Activated CD4-positive, alpha-beta T cell treated with anti-CD3 and anti-CD28 coated beads for 1 hour (primary cell): ENCODE measurements at regions not wholly inside any gene's neighbourhood (a gene's known extent, or its start where the extent isn't known, plus 50 kb on each side); places are given as distances from the start of the nearest gene placed in this dataset.
"Not testable (repeated sequence)": the region's sequence is repeated elsewhere in the genome, so short reads cannot be mapped to it uniquely, and the experiment has no call there.

Experiments used
- DNase-seq: peaks from one replicate; pipeline ENCODE4 v3.0.0-alpha.2; 2020

DNA sequence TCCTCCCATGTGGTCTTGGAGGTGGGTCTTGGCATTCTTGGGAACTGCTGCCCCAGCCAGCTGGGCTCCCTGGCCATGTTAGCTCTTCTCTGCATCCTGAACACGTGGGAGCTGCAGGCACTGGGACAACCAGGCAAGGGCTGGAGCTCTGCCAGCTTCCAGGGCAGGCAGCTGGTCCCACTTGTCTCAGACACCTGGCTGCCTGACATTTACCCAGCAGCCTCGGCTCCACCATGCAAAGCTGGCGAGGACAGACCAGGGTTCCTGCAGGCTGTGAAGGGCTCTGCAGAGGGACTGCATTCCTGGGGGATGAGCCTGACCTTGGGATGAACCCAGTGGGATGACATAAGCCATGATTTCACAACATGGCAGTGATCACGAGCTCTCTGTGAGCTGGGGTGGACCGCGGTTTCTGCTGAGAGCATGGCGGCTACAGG, 99.0 kb upstream of the TSHZ3 start:
- no peak for DNase-seq

DNA sequence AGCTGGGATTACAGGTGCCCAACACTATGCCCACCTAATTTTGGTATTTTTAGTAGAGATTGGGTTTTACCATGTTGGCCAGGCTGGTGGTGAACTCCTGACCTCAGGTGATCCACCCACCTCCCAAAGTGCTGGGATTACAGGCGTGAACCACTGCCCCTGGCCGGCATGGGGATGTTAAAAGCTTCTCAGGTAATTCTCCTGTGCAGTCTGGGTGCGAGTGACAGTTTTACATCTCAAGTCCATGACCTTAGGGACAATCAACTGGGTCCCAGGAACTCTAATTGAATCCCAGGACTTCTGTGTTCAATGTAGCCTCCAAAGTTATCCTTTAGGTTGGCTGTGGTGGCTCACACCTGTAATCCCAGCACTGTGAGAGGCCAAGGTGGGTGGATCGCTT, 100.1 kb upstream of the TSHZ3 start:
- DNase-seq = no peak

- no peak for DNase-seq
Measured at GRCh38 chr19:31450696-31451095, 101.5 kb upstream of the TSHZ3 start.

- no peak for DNase-seq
Measured at GRCh38 chr19:31451686-31452330, 102.6 kb upstream of the TSHZ3 start.

GRCh38 chr19:31459430-31459829, 110.2 kb upstream of the TSHZ3 start:
- no peak for DNase-seq

- DNase-seq = no peak
Measured at GRCh38 chr19:31461814-31462539, 112.7 kb upstream of the TSHZ3 start.

DNA sequence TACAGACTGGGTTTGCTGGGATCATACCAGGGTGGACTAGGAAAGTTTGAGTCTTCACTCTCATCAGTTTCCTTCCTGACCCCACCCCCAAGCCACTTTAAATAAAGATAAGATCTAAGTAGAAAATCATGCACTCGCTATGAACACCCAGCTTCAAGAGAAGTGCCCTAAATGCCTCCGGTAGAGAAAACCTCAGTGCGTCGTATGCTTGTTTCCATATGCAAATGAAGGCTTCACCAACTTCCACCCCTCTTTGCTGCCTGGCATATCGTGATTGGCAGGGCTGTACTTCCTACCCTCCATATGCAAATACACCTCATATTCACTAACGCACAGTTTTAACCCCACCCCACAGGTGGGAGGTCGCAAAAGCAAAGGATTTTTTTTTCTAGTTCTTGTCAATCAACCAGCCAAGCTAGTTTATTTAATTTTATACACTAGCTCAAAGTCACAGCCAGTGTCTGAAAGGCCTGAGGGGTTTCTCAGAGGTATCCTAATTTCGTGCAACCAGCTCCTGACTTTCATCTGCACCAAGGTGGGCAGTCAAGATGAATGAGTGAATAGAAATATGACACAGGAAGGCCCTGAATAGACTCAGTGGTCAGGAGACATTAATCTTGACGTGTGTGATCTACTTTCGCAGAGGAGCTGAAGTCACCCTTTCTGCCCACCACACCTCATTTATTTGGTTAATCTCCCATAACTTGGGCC, 121.1 kb upstream of the TSHZ3 start:
- no peak for DNase-seq

- no peak for DNase-seq
Measured at GRCh38 chr19:31470952-31471351, 121.7 kb upstream of the TSHZ3 start.

- DNase-seq = no peak
Measured at GRCh38 chr19:31478241-31478640, 129.0 kb upstream of the TSHZ3 start.

DNA sequence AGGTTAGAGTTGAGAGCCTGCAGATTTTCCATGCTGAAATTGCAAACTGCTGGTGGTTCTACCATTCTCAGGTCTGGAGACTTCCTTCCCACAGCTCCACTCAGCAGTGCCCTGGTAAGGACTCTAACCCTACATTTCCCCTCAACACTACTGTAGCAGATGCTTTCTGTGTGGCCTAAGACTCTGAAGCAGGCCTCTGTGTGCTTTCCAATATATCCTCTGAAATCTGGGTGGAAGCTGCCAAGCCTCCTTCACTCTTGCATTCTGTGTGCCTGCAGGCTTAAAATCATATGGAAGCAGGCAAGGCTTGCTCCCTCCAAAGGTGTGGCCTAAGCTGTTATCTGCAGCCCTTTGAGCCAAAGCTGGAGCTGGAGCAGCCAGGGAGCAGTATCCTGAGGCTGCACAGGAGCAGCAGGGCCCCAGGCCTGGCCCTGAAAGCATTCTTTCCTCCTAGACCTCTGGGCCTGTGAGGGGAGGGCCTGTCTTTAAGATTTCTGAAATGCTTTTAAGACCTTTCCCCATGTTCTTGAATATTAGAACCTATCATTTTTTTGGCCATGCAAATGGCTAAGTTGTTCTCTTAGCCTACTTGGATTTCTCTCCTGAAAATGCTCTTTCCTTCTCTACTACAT, 134.1 kb upstream of the TSHZ3 start:
- DNase-seq = no peak

DNA sequence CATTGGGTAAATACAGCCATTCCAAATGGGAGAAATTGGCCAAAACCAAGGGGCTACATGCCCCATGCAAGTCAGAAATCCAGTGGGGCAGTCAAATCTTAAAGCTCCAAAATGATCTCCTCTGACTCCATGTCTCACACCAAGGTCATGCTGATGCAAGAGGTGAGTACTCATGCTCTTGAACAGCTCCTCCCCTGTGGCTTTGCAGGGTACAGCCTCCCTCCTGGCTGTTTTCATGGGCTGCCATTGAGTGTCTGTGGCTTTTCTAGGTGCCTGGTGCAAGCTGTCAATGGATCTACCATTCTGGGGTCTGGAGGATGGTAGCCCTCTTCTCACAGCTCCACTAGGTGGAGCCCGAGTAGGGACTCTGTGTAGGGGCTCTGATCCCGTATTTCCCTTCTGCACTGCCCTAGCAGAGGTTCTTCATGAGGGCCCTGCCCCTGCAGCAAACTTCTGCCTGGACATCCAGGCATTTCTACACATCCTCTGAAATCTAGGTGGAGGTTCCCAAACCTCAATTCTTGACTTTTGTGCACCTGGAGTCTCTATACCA, 135.7 kb upstream of the TSHZ3 start:
- DNase-seq = not testable (repeated sequence)

- DNase-seq = no peak
Measured at GRCh38 chr19:31485472-31485871, 136.2 kb upstream of the TSHZ3 start.

GRCh38 chr19:31491242-31491641, 142.0 kb upstream of the TSHZ3 start:
- DNase-seq = no peak

DNA sequence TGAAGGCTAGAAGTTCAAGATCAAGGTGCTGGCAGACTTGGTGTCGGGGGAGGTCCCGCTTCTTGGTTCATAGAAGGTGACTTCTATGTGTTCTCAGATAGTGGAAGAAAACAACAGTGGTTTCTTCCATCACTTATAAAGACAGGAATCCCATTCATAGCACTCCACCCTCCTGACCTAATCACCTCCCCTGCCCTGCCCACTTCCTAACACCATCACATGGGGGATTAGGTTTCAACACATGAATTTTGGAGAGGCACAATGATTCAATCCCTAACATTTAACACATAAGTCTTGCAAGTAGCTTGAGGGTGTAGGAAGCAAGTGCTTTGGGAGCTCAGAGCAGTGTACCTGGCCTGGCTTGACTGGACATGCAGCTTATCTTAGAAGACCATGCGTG, 142.8 kb upstream of the TSHZ3 start:
- no peak for DNase-seq

DNA sequence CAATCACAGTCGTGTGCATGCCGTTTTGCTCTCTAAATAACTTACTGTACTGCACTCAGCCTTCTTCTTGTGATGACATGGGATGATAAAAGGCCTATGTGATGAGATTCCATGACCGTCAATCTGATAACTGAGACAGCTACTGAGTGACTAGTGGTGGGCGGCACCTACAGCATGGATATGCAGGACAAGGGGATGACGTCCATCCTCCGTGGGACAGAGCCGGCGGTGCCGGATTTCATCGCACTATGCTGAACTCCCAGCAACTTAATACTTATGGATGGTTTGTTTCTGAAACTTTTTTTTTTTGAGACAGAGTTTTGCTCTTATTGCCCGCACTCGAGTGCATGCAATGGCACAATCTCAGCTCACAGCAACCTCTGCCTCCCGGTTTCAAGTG, 146.8 kb upstream of the TSHZ3 start:
- DNase-seq = no peak

DNA sequence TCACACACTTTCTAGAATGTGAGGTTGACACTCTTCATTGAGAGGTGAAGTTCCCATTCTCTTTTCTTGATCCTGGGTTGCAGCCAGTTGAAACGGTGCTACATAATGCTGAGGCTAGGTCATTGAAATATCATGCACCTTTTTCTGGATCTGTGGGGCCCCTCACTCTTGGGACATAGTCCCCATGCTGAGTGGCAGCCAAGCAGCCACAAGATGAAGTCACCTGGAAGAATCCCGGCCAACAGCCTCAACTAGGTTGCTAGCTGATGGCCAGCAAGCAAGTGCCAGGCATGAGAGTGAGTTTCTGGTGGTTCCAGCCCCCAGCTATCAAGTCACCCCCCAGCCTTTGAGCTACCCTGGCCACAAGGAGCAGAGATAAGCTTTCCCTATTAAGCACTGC, 148.5 kb upstream of the TSHZ3 start:
- no peak for DNase-seq

DNA sequence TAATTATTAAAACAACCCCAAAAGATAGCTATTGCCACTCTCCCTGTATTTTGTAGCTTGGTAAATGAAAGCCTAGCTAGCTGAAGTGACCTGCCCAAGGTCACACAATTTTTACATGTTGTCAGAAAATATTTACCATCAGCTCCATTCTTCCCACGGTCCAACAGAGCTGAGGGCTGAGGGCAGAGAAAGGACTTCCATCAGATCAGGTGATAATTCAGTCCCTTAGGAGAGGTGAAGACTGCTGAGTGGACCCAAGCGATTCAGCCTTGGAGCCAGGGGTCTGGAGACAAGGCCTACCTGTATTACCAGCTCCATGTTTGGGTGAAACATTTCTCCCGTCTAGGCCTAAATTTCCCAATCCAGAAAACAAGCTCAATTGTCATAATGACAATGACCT, 149.5 kb upstream of the TSHZ3 start:
- no peak for DNase-seq

- DNase-seq = no peak
Measured at GRCh38 chr19:31499281-31500196, 150.3 kb upstream of the TSHZ3 start.

DNA sequence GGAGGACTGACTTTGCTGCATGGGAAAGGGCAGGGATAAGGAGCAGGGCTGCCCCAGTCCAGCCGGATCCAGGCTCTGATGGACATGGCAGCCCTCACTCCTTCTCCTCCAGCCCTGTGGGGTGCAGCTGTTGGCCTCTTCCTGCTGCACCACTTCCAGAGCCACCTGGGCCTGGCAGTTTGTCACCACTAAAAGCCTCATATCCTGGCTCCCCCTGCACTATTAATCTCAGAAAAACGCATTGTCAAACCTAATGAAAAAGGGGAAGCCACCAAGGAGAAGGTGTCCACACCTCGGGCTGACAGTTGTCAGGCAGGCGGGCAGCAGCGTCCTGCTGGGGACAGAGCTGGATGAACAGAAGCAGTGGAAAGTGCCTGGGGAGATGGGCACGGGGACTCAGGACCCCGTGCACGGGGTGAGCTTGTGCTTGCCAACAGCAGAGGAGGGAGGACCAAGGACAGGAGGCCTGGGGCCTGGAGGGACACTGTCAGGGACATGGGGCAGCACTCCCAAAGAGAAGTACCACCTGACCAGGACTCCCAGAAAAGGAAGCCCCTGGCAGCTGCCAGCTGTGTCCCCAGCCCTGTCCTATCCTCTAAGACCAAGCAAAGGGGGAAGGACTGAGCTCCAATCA, 151.1 kb upstream of the TSHZ3 start:
- DNase-seq = no peak

DNA sequence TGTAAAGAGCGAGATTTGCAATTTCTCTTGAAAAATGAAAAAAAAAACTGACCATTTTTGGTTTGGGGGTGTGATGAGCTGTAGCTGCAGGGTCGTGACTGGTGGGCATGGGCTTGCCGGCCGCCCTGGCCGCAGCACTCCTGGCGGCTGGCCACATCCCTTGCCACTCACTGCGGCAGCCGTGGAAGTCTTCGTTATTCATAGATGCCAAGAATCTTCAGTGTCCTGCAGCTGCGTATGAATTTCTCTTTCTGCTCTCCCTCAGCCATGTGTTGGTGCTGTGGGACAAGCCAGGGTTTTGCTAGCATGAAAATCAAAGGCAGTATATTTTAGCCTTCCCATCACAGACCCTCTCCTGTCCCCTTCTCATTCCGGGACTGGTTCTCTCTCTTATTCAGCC, 151.7 kb upstream of the TSHZ3 start:
- DNase-seq = no peak

- DNase-seq = no peak
Measured at GRCh38 chr19:31501427-31502195, 152.4 kb upstream of the TSHZ3 start.
